ENCODE measurements at regions not wholly inside any gene's neighbourhood (a gene's known extent, or its start where the extent isn't known, plus 50 kb on each side); places are given as distances from the start of the nearest gene placed in this dataset.

- intact Hi-C loops (cut with micrococcal nuclease; ENCODE audit: unreplicated experiment) = no loop called here
- CTCF ChIA-PET = interaction anchor here (0.6 to 0.7 kb wide), 2 partner anchors 42 to 478 kb away, joined by 3 to 4 read pairs; no protein-coding TSS in a partner anchor
- TF ChIP-seq EZH2 (IDR thresholded peaks at IDR 0.05; ENCODE audit: low read depth) = no peak
- no peak for TF ChIP-seq CTCF (conservative IDR thresholded peaks at IDR 0.05)
- H2AFZ ChIP-seq = no peak overlapping the region
- BruUV-seq (replicated peaks) = no TSS peak
- no peaks in the 10 kb centered on the region for H3F3A ChIP-seq (ENCODE audit: insufficient read depth, low read depth)
- no peak overlapping the region for H3K27ac ChIP-seq
- no peaks in the 10 kb centered on the region for H3K36me3 ChIP-seq (ENCODE audit: low read depth)
- POLR2A ChIA-PET (ENCODE audit: unreplicated experiment) = no interaction called here
- no peak for DNase-seq
- H3K4me2 ChIP-seq = no peak overlapping the region
- H3K79me2 ChIP-seq (ENCODE audit: low read depth) = no peaks in the 10 kb centered on the region
- H3K4me3 ChIP-seq = no peak overlapping the region
- H3K9me2 ChIP-seq (ENCODE audit: insufficient read depth) = no peaks in the 10 kb centered on the region
- no peaks in the 10 kb centered on the region for H3K4me1 ChIP-seq (replicated peaks; ENCODE audit: insufficient read depth)
- no peaks in the 10 kb centered on the region for H3K27me3 ChIP-seq (ENCODE audit: insufficient read depth, low read depth)
- H3K9me3 ChIP-seq (ENCODE audit: insufficient read depth, low read depth) = no peaks in the 10 kb centered on the region
- no peaks in the 10 kb centered on the region for H4K20me1 ChIP-seq (ENCODE audit: insufficient read depth)
Observed at GRCh38 chr14:75344411-75344810, 65.8 kb downstream of the FOS start.

GRCh38 chr14:75350505-75351060, 72.0 kb downstream of the FOS start:
- CTCF ChIA-PET = no interaction called here
- H3K4me1 ChIP-seq (replicated peaks; ENCODE audit: insufficient read depth) = no peaks in the 10 kb centered on the region
- no peak overlapping the region for H3K4me3 ChIP-seq
- DNase-seq = no peak
- no TSS peak for BruUV-seq (replicated peaks)
- no peaks in the 10 kb centered on the region for H3K9me2 ChIP-seq (ENCODE audit: insufficient read depth)
- no peaks in the 10 kb centered on the region for H3K9me3 ChIP-seq (ENCODE audit: insufficient read depth, low read depth)
- H3F3A ChIP-seq (ENCODE audit: insufficient read depth, low read depth) = no peaks in the 10 kb centered on the region
- no peaks in the 10 kb centered on the region for H3K79me2 ChIP-seq (ENCODE audit: low read depth)
- TF ChIP-seq EZH2 (IDR thresholded peaks at IDR 0.05; ENCODE audit: low read depth) (no peak), CTCF (conservative IDR thresholded peaks at IDR 0.05) (no peak)
- H2AFZ ChIP-seq = no peak overlapping the region
- no peaks in the 10 kb centered on the region for H3K27me3 ChIP-seq (ENCODE audit: insufficient read depth, low read depth)
- no peaks in the 10 kb centered on the region for H4K20me1 ChIP-seq (ENCODE audit: insufficient read depth)
- intact Hi-C loops (cut with micrococcal nuclease; ENCODE audit: unreplicated experiment) = no loop called here
- H3K4me2 ChIP-seq = no peak overlapping the region
- no peaks in the 10 kb centered on the region for H3K36me3 ChIP-seq (ENCODE audit: low read depth)
- no peak overlapping the region for H3K27ac ChIP-seq
- POLR2A ChIA-PET (ENCODE audit: unreplicated experiment) = no interaction called here

- CTCF ChIA-PET = no interaction called here
- Histone ChIP-seq H3K4me2 (no peak overlapping the region), H2AFZ (no peak overlapping the region), H3K9me3 (ENCODE audit: insufficient read depth, low read depth) (no peaks in the 10 kb centered on the region), H3K4me1 (replicated peaks; ENCODE audit: insufficient read depth) (no peaks in the 10 kb centered on the region), H4K20me1 (ENCODE audit: insufficient read depth) (no peaks in the 10 kb centered on the region), H3K27ac (no peak overlapping the region), H3K36me3 (ENCODE audit: low read depth) (no peaks in the 10 kb centered on the region), H3F3A (ENCODE audit: insufficient read depth, low read depth) (no peaks in the 10 kb centered on the region), H3K4me3 (no peak overlapping the region), H3K9me2 (ENCODE audit: insufficient read depth) (no peaks in the 10 kb centered on the region), H3K27me3 (ENCODE audit: insufficient read depth, low read depth) (peaks cover 14% of the 10 kb centered on the region; the same call in 1 of the 2 replicates), H3K79me2 (ENCODE audit: low read depth) (no peaks in the 10 kb centered on the region)
- POLR2A ChIA-PET (ENCODE audit: unreplicated experiment) = no interaction called here
- BruUV-seq (replicated peaks) = no TSS peak
- intact Hi-C loops (cut with micrococcal nuclease; ENCODE audit: unreplicated experiment) = no loop called here
- TF ChIP-seq CTCF (conservative IDR thresholded peaks at IDR 0.05) (no peak), EZH2 (IDR thresholded peaks at IDR 0.05; ENCODE audit: low read depth) (no peak)
- no peak for DNase-seq
Observed at GRCh38 chr14:75359098-75359497, 68.7 kb upstream of the JDP2 start.
